PC-3 (cell line): ENCODE measurements at regions not wholly inside any gene's neighbourhood (a gene's known extent, or its start where the extent isn't known, plus 50 kb on each side); places are given as distances from the start of the nearest gene placed in this dataset.

ENCODE experiments used
- EZH2phosphoT487 ChIP-seq: fragments of 300-600 bp; sonication (generic); IDR thresholded peaks from 2 replicates; pipeline ENCODE4 v1.6.1; 2018; ENCODE audit warnings: mild to moderate bottlenecking, antibody characterized with exemption, low read length, borderline replicate concordance
- TF ChIP-seq, protein P1 (sequence below): fragments of 300-600 bp; sonication (generic); conservative IDR thresholded peaks from 2 replicates; pipeline ENCODE4 v1.5.1; 2017; ENCODE audit warnings: antibody characterized with exemption, low read depth, mild to moderate bottlenecking, low read length

GRCh38 chr15:39365873-39366272, 215.0 kb upstream of the THBS1 start:
- TF ChIP-seq, protein P1, sequence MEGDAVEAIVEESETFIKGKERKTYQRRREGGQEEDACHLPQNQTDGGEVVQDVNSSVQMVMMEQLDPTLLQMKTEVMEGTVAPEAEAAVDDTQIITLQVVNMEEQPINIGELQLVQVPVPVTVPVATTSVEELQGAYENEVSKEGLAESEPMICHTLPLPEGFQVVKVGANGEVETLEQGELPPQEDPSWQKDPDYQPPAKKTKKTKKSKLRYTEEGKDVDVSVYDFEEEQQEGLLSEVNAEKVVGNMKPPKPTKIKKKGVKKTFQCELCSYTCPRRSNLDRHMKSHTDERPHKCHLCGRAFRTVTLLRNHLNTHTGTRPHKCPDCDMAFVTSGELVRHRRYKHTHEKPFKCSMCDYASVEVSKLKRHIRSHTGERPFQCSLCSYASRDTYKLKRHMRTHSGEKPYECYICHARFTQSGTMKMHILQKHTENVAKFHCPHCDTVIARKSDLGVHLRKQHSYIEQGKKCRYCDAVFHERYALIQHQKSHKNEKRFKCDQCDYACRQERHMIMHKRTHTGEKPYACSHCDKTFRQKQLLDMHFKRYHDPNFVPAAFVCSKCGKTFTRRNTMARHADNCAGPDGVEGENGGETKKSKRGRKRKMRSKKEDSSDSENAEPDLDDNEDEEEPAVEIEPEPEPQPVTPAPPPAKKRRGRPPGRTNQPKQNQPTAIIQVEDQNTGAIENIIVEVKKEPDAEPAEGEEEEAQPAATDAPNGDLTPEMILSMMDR = no peak
- TF ChIP-seq EZH2phosphoT487 = no peak
